ENCODE measurements at regions not wholly inside any gene's neighbourhood (a gene's known extent, or its start where the extent isn't known, plus 50 kb on each side); places are given as distances from the start of the nearest gene placed in this dataset.
"Not testable (repeated sequence)": the region's sequence is repeated elsewhere in the genome, so short reads cannot be mapped to it uniquely, and the experiment has no call there.

DNA sequence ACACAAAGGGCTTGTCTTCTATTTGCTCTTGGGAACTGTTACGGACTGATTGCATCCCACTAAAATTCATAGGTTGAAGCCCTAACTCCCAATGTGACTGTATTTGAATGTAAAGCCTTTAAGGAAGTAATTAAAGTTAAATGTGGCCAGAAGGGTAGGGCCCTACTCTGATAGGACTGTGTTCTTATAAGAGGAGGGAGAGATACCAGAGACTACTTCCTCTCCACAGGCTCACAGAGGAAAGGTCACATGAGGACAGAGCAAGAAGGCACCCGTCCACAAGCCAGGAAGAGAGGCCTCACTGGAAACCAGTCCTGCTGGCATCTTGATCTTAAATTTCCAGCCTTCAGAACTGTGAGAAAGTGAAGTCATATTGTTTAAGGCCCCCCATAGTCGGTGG is 211.9 kb downstream of the CDH26 start:
- DNase-seq (ENCODE audit: low read depth in 2 of 2) = no peak

- DNase-seq (ENCODE audit: low read depth in 2 of 2) = no peak
These were observed 213.1 kb downstream of the CDH26 start for GRCh38 chr20:60171313-60171712.

- no peak for DNase-seq (ENCODE audit: low read depth in 2 of 2)
These were observed 213.5 kb downstream of the CDH26 start for GRCh38 chr20:60171738-60172137.

- no peak for DNase-seq (ENCODE audit: low read depth in 2 of 2)
These were observed 214.2 kb downstream of the CDH26 start for GRCh38 chr20:60172346-60172984.

- DNase-seq (ENCODE audit: low read depth in 2 of 2) = no peak
These were observed 218.9 kb downstream of the CDH26 start for GRCh38 chr20:60177080-60177479.

GRCh38 chr20:60180986-60181385 is 222.8 kb downstream of the CDH26 start:
- DNase-seq (ENCODE audit: low read depth in 2 of 2) = no peak

DNA sequence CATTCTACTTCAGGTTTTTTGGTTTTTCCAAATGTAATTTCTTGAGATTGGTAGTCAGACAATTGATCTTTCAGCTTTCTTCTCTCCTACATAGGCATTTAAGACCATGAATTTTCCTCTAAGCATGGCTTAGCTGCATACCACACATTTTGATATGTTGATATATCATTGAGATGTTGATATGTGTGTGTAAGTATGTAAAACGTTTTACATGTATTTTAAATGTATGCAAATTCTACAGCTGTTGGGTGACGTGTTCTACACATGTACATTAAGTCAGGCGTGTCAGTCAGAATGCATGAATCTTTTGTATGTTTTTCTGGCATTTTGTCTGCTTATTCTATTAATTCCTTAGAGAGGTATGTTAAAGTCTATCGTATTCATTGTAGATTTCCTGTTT is 228.2 kb downstream of the CDH26 start:
- DNase-seq (ENCODE audit: low read depth in 2 of 2) = no peak

DNA sequence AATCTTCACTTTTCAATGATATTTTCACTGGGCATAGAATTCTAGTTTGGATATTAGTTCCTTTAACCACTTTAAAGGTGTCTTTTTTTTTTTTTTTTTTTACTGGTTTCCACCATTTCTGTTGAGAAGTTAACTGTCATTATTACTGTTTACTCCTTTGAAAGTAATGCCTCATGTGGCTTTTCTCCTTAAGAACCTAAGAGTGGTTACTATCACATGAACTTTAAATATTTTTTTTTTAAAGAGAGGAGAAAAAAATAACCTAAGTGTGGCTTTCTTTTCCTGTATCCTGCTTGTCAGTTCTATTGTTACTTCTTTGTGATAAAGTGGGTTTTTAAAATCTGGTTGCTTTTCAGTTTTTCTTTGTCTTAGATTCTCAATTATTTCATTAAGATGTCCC is 229.5 kb downstream of the CDH26 start:
- no peak for DNase-seq (ENCODE audit: low read depth in 2 of 2)

DNA sequence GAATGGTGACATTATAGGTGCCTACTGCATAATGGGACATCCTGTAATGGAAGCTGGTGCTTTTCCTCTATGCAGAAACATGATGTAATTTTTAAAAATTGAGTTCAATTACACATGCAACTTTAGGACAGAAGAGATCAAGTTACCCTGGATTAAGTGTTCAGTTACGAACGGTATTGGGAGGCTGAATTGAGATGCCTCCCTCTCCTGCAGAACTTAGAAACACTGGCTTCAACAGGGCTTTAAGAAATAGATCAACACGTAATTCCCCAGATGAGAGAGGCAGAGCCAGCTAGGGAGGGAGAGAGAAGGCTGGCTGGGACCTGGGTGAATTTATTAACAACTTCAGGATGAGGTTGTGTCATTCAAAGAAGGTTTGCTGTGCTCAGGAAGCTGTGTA is 232.8 kb downstream of the CDH26 start:
- no peak for DNase-seq (ENCODE audit: low read depth in 2 of 2)

DNA sequence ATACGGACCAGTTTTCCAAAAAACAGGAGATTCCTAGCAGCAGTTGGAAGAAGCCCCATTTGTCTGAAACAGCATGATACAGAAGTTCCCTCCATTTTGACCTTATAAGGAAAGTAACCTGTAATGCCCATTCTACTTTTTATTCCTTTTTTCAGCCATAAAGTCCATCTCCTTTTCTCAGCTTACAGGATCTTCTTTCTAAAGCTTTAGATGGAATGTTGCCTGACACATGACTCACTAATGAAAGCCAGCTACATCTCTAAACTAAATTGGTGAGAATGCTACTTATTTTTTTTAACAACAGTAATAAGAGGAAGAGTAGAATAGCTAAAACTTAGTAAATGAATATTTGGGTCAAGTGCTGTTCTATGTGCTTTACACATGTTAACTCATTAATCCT is 234.1 kb downstream of the CDH26 start:
- DNase-seq (ENCODE audit: low read depth in 2 of 2) = no peak

DNA sequence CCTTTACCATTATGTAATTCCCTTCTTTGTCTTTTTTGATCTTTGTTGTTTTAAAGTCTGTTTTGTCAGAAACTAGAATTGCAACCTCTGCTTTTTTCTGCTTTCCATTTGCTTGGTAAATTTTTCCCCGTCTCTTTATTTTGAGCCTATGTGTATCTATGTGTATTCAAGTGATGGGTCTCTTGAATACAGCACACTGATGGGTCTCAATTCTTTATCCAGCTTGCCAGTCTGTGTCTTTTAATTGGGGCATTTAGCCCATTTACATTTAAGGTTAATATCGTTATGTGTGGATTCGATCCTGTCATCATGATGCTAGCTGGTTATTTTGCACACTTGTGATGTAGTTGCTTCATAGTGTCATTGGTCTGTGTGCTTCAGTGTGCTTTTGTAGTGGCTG is 240.9 kb downstream of the CDH26 start:
- not testable (repeated sequence) for DNase-seq (ENCODE audit: low read depth in 2 of 2)

DNA sequence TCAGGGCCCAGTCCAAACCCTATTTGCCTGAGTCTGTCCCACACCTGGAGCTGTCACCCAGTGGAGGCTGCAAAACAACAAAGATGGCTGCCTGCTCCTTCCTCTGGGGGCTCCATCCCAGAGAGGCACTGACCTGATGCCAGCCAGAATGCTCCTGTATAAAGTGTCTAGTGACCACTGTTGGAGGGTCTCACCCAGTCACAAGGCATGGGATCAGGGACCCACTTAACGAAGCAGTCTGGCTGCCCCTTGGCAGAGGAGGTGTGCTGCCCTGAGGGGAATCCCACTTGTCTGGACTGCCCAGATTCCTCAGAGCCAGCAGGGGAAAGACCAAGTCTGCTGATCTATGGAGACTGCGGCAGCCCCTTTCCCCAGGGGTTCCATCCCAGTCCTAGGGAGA is 241.6 kb downstream of the CDH26 start:
- DNase-seq (ENCODE audit: low read depth in 2 of 2) = no peak

GRCh38 chr20:60200305-60200918 is 242.2 kb downstream of the CDH26 start:
- DNase-seq (ENCODE audit: low read depth in 2 of 2) = no peak

DNA sequence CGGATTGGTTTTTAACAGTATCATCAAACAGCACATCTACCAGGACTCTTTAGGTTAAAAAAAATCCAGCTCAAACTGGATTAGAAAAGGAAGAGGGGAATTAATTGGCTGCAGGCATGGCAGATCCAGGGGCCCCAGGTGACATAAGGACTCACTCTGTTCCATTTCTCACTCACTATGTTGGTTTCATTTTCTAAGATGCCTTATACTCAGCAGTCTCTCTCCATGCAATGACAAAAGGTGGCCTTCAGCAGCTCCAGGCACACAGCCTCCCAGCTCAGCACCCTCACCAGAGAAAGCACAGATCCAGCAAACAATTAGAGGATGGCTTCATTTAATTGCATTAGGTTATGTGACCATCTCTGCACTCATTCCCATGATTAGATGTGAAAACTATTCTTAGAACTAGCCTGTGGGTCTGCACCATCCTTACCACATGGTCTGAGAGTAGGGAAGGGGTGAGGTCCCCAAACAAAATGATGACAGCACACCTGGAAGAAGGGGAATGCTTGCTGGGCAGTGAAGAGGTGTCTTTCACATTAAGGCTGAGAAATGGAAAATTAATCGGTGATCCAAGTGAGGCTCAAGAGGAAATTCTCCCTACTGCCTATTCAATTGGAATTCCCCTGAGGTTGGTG is 243.1 kb downstream of the CDH26 start:
- DNase-seq (ENCODE audit: low read depth in 2 of 2) = no peak

DNA sequence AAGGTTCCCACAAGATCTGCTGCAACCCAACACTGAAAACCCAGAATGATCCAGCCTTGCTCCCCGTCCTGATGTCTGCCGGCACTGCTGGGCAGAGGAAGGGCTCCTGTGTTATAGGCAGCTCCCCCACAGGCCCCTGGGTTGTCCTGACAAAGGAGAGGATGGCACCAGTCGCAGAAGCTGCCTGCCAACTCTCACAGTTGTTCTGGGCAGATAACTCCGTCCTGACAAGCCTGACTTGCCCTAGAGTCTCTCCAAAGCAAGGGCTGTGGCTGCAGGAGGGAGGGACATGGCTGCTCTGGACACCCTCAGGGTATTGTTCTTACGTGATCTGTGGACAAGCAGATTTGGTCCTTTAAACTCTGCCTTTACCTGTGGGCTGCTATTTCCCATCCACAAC is 243.8 kb downstream of the CDH26 start:
- no peak for DNase-seq (ENCODE audit: low read depth in 2 of 2)

DNA sequence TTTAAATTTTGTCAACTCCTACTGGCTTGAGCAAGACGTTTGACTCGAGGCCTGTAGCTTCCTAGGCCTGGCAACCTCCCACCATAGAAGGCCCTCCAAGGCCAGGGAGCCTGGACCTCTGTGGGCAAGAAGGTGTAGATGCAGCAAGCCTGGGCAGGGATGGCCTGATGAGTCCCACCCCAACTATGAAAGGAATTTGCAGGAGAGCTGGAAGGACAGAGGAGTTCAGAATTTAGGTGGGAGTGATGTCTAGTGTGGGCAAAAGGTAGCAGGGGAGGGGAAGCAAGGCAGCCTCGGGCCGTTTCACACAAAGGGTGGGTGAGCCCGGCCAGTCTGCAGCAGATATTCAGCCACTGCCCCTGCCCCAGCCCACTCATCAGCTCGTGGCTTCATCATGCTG is 245.2 kb downstream of the CDH26 start:
- no peak for DNase-seq (ENCODE audit: low read depth in 2 of 2)

GRCh38 chr20:60204601-60205000 is 246.4 kb downstream of the CDH26 start:
- no peak for DNase-seq (ENCODE audit: low read depth in 2 of 2)

DNA sequence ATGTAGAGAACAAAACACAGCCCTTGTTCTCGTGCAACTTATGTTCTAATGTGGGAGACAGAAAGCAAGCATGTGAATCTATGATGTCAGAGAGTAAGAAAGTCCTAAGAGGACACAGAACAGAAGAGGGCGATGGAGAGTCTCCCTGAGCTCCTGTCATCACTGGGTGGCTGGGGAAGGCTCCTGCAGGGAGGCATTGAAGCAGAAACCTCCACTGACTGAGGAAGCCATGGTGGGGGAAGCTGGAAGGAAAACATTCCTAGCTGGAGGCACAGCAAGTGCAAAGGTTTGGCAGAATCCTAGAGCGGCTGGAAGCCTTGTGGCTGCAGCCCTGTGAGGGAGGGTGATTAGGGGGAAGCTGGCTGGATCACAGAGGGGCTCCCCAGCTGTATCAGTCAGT is 248.0 kb downstream of the CDH26 start:
- no peak for DNase-seq (ENCODE audit: low read depth in 2 of 2)

DNA sequence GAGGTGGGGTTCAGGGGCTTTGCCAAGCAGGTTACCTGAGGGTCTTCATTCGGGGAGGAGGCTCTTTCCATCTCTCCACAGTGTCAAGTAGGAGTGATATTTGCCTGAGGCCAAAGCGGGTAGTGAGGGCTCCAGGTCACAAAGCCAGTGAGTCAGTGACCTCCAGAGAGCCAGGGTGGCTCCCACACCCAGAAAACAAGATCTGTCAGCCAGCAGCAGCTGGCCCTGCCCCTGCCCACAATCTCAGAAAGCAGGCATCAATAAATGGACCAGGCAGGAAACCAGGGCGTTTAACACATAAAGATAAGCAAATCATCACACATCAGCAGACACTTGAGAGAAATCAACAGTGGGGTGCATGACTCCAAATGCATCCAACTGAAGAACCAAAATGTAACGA is 250.8 kb downstream of the CDH26 start:
- no peak for DNase-seq (ENCODE audit: low read depth in 2 of 2)

- peak; percentile 30 to 45 for DNase-seq (ENCODE audit: low read depth in 2 of 2)
These were observed 252.8 kb downstream of the CDH26 start for GRCh38 chr20:60210779-60211617.

GRCh38 chr20:60211618-60212463 is 253.6 kb downstream of the CDH26 start:
- DNase-seq (ENCODE audit: low read depth in 2 of 2) = no peak

DNA sequence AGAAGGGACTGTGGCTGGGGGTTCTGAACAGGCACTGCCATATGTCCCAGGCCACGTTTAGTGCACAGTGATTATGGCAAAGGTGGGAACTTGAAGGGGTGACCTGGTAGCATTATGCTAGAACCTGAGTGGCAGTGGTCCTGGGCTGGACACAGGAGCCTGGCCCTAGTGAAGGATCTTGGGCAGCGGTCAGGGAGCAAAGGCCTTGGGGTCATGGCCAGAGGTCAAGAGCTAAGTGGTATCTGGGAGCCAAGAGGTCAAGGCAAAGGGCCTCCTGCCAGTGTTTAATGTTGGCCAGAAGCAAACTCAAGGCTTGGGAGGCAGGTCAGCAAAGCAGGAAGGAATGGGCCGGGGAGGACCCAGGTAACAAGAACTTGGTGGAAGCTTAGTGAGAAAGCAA is 254.5 kb downstream of the CDH26 start:
- no peak for DNase-seq (ENCODE audit: low read depth in 2 of 2)
